ENCODE measurements at regions not wholly inside any gene's neighbourhood (a gene's known extent, or its start where the extent isn't known, plus 50 kb on each side); places are given as distances from the start of the nearest gene placed in this dataset.

DNA sequence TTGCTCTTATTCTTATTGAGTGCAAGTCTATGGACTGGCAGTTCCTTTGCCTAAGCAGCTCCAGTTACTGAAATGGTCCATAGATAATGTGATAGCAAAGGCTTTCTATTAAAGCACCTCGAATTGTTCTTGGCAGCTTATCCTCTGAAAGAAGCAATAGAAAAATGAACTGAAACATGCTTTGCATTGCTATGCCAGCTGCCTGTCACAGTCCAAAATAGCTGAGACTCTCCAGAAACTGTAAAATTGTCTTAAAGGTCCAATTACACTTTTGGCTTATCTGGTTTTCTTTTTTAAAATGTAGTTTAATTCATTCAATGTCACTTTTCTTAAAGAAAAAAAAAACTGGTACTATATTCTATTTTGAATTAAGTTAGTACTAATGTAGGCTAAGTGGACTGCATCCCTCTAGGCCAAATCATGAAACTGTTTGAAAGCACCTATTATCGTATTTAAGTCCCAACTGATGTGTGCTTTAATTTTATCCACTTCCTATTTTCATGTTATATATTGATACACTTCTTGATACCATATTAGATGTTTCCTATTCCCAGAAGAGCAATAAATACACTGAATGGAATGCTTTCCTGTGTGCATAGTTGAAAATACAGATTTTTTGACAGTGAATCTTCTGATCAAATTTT, 208.0 kb upstream of the DEPDC1 start:
- Histone ChIP-seq H3K27me3 (ENCODE audit: control insufficient read depth in 4 of 4, insufficient read depth in 4 of 4, low read length in 3 of 4) (no peaks in the 10 kb centered on the region), H3K4me1 (ENCODE audit: control insufficient read depth in 4 of 4, insufficient read depth in 4 of 4, low read length in 3 of 4) (peaks cover 0 to 2% (median 0%) of the 10 kb centered on the region in 4 donors), H3K9ac (ENCODE audit: low read depth in 1 of 2, low read length in 2 of 2) (no peak overlapping the region), H3K4me3 (ENCODE audit: low read depth in 1 of 3, low read length in 3 of 3) (no peak overlapping the region), H3K36me3 (ENCODE audit: control insufficient read depth in 4 of 4, insufficient read depth in 3 of 4, low read depth in 1 of 4, low read length in 3 of 4) (no peaks in the 10 kb centered on the region), H3K9me3 (ENCODE audit: control insufficient read depth in 4 of 4, low read length in 3 of 4) (peaks cover 0 to 4% (median 3%) of the 10 kb centered on the region in 4 donors), H3K27ac (ENCODE audit: low read depth in 1 of 2, low read length in 2 of 2) (no peak overlapping the region)
- DNase-seq (ENCODE audit: low spot score) = no peak
- TF ChIP-seq ATF3 (IDR thresholded peaks at IDR 0.05) = no peak
- no peak for TF ChIP-seq MAX (IDR thresholded peaks at IDR 0.05)
- no peak for TF ChIP-seq RAD21 (IDR thresholded peaks at IDR 0.05)
- TF ChIP-seq HNF4A (conservative IDR thresholded peaks at IDR 0.05) = no peak
- TF ChIP-seq GABPA (IDR thresholded peaks at IDR 0.05 in 1 of 2, conservative IDR thresholded peaks at IDR 0.05 in 1 of 2) = no peak
- TF ChIP-seq CTCF (IDR thresholded peaks at IDR 0.05; ENCODE audit: low read depth, low read length, missing input control) = no peak
- no peak for TF ChIP-seq RXRA (IDR thresholded peaks at IDR 0.05)
- TF ChIP-seq FOXA2 (IDR thresholded peaks at IDR 0.05) = no peak
- TF ChIP-seq, protein P1, sequence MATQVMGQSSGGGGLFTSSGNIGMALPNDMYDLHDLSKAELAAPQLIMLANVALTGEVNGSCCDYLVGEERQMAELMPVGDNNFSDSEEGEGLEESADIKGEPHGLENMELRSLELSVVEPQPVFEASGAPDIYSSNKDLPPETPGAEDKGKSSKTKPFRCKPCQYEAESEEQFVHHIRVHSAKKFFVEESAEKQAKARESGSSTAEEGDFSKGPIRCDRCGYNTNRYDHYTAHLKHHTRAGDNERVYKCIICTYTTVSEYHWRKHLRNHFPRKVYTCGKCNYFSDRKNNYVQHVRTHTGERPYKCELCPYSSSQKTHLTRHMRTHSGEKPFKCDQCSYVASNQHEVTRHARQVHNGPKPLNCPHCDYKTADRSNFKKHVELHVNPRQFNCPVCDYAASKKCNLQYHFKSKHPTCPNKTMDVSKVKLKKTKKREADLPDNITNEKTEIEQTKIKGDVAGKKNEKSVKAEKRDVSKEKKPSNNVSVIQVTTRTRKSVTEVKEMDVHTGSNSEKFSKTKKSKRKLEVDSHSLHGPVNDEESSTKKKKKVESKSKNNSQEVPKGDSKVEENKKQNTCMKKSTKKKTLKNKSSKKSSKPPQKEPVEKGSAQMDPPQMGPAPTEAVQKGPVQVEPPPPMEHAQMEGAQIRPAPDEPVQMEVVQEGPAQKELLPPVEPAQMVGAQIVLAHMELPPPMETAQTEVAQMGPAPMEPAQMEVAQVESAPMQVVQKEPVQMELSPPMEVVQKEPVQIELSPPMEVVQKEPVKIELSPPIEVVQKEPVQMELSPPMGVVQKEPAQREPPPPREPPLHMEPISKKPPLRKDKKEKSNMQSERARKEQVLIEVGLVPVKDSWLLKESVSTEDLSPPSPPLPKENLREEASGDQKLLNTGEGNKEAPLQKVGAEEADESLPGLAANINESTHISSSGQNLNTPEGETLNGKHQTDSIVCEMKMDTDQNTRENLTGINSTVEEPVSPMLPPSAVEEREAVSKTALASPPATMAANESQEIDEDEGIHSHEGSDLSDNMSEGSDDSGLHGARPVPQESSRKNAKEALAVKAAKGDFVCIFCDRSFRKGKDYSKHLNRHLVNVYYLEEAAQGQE (IDR thresholded peaks at IDR 0.05) = no peak
- no peak for TF ChIP-seq EGR1 (IDR thresholded peaks at IDR 0.05; ENCODE audit: low read depth in 2 of 2)
- no peak for TF ChIP-seq YY1 (IDR thresholded peaks at IDR 0.05)
- 55% methylated on average over 2 of the region's 2 CpGs for WGBS

- H3K4me3 ChIP-seq (ENCODE audit: low read depth in 1 of 3, low read length in 3 of 3) = no peak overlapping the region
- H3K4me1 ChIP-seq (ENCODE audit: control insufficient read depth in 4 of 4, insufficient read depth in 4 of 4, low read length in 3 of 4) = peaks cover 0 to 2% (median 0%) of the 10 kb centered on the region in 4 donors
- H3K27ac ChIP-seq (ENCODE audit: low read depth in 1 of 2, low read length in 2 of 2) = no peak overlapping the region
- no peak overlapping the region for H3K9ac ChIP-seq (ENCODE audit: low read depth in 1 of 2, low read length in 2 of 2)
- DNase-seq (ENCODE audit: low spot score) = no peak
- no peaks in the 10 kb centered on the region for H3K36me3 ChIP-seq (ENCODE audit: control insufficient read depth in 4 of 4, insufficient read depth in 3 of 4, low read depth in 1 of 4, low read length in 3 of 4)
- peaks cover 0 to 9% (median 5%) of the 10 kb centered on the region in 4 donors for H3K9me3 ChIP-seq (ENCODE audit: control insufficient read depth in 4 of 4, low read length in 3 of 4)
- no peaks in the 10 kb centered on the region for H3K27me3 ChIP-seq (ENCODE audit: control insufficient read depth in 4 of 4, insufficient read depth in 4 of 4, low read length in 3 of 4)
- no peak for TF ChIP-seq RAD21 (IDR thresholded peaks at IDR 0.05)
- no peak for TF ChIP-seq RXRA (IDR thresholded peaks at IDR 0.05)
- TF ChIP-seq JUND (IDR thresholded peaks at IDR 0.05) = no peak
- TF ChIP-seq, protein P1 (IDR thresholded peaks at IDR 0.05) = no peak
- TF ChIP-seq CTCF (IDR thresholded peaks at IDR 0.05; ENCODE audit: low read depth, low read length, missing input control) = no peak
- no peak for TF ChIP-seq GABPA (IDR thresholded peaks at IDR 0.05 in 1 of 2, conservative IDR thresholded peaks at IDR 0.05 in 1 of 2)
- no peak for TF ChIP-seq SP1 (IDR thresholded peaks at IDR 0.05)
- TF ChIP-seq ATF3 (IDR thresholded peaks at IDR 0.05) = no peak
- TF ChIP-seq MAX (IDR thresholded peaks at IDR 0.05) = no peak
- no peak for TF ChIP-seq HNF4G (IDR thresholded peaks at IDR 0.05)
- no peak for TF ChIP-seq EGR1 (IDR thresholded peaks at IDR 0.05; ENCODE audit: low read depth in 2 of 2)
- TF ChIP-seq, protein P2, sequence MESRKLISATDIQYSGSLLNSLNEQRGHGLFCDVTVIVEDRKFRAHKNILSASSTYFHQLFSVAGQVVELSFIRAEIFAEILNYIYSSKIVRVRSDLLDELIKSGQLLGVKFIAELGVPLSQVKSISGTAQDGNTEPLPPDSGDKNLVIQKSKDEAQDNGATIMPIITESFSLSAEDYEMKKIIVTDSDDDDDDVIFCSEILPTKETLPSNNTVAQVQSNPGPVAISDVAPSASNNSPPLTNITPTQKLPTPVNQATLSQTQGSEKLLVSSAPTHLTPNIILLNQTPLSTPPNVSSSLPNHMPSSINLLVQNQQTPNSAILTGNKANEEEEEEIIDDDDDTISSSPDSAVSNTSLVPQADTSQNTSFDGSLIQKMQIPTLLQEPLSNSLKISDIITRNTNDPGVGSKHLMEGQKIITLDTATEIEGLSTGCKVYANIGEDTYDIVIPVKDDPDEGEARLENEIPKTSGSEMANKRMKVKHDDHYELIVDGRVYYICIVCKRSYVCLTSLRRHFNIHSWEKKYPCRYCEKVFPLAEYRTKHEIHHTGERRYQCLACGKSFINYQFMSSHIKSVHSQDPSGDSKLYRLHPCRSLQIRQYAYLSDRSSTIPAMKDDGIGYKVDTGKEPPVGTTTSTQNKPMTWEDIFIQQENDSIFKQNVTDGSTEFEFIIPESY (IDR thresholded peaks at IDR 0.05) = no peak
- TF ChIP-seq YY1 (IDR thresholded peaks at IDR 0.05) = no peak
These were observed 208.6 kb upstream of the DEPDC1 start for GRCh38 chr1:68705466-68705865.
